GM19023 (cell line): ENCODE measurements at regions not wholly inside any gene's neighbourhood (a gene's known extent, or its start where the extent isn't known, plus 50 kb on each side); places are given as distances from the start of the nearest gene placed in this dataset.
"Not testable (repeated sequence)": the region's sequence is repeated elsewhere in the genome, so short reads cannot be mapped to it uniquely, and the experiment has no call there.

Experiments used
- ATAC-seq: cut with Tn5 transposase; IDR thresholded peaks from one replicate; pipeline ENCODE4 v1.9.1; 2021; ENCODE audit warnings: mild to moderate bottlenecking, moderate library complexity; ENCODE audit not compliant: unreplicated experiment

GRCh38 chr6:78222226-78222625 lies 569.4 kb downstream of the MEI4 start:
- no peak for ATAC-seq

- ATAC-seq = no peak
Measured at GRCh38 chr6:78231002-78231401, 578.2 kb downstream of the MEI4 start.

- ATAC-seq = no peak
Measured at GRCh38 chr6:78243519-78243918, 590.7 kb downstream of the MEI4 start.

- ATAC-seq = no peak
Measured at GRCh38 chr6:78251931-78252330, 599.1 kb downstream of the MEI4 start.

DNA sequence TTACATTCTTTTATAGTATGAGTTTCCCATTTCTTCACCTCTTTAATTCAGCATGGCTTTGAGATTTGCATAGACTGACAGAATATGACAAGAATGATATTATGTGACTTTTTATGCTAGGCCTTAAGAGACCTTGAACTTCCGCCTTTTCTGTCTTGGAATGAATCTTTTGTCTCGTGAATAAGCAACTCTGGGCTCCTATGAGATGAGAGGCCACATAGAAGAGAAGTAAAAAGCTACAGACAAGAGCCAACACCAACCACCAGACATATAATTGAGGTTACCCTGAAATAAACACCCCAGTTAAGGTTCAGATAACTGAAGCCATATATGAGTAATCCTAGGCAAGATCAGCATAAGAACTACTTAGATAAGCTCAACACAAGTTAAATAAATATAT lies 600.8 kb downstream of the MEI4 start:
- no peak for ATAC-seq

- no peak for ATAC-seq
Measured at GRCh38 chr6:78259935-78260334, 607.1 kb downstream of the MEI4 start.

GRCh38 chr6:78260427-78260826 lies 606.9 kb upstream of the IRAK1BP1 start:
- not testable (repeated sequence) for ATAC-seq

DNA sequence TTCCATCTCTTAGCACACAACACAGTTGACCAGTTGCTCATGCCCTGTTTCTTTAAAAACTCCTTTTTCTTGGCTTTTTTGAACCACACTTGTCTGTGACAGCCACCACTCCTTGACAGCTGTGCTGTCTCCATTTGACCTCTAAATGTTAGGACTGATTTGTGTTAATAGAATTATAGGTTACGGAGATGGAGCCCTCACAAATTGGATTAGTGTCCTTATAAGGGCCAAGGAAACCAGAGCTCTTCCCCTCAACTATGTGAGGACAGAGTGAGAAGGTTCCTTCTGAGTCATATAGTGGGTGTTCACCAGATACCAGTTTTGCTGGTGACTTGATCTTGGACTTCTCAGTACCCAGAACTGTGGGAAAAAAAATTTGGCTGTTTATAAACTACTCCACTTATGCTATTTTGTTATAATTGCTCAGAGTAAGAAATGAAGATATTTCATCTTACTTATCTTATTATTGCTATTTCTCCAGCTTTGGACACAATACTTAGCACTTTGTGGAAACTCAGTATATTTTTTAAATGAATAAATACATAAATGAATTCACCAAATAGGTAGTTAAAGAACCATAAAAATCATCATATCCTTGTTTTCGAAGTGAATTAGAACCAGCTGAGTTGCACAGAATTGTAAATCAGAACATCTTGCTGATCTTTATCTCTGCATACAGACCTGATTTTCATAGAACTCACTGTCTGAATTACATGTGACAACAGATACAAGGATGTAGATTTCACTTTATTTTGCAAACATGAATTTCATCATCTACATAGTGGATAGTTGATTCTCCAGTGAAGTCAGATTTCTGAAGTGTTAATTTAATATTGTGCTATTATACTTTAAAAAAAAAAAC lies 598.5 kb upstream of the IRAK1BP1 start:
- ATAC-seq = no peak

DNA sequence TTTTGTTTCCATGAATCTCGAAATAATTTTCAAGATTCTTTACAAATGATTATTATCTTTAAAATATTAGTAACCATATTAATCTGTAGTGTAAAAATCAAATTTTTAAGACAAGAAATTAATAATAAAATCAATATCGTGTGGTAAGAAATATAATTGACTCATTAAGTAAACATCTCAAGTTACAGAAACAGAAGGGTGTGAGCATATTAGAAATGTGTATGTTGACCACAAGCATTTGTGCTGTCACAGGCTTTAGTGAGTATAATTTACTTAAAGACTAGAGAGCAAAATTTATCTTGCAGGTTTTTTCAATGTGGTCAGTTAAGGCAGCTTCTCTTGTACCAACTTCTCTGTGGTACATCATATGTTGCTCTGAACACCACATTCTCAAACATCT lies 566.5 kb upstream of the IRAK1BP1 start:
- ATAC-seq = no peak

DNA sequence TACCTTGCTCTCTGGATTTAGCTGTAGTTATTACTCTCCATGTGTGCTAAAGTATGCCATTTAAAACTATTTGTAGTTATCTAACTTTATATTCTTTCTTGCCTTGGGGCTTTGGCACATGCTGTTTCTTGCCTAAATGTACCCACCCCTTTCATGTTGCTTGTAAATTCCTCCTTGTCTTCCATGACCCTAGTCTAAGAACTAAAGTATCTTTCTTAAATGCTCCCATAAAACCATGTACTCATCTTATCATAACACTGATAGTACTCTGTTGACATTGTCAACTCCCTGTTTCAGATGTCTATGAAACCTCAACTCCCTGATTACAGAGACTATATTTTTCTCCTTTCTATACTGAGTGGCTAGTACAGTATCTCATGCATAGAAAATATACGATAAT lies 564.9 kb upstream of the IRAK1BP1 start:
- ATAC-seq = no peak

- ATAC-seq = no peak
Measured at GRCh38 chr6:78308025-78308424, 559.3 kb upstream of the IRAK1BP1 start.

- ATAC-seq = no peak
Measured at GRCh38 chr6:78322068-78322845, 545.1 kb upstream of the IRAK1BP1 start.

DNA sequence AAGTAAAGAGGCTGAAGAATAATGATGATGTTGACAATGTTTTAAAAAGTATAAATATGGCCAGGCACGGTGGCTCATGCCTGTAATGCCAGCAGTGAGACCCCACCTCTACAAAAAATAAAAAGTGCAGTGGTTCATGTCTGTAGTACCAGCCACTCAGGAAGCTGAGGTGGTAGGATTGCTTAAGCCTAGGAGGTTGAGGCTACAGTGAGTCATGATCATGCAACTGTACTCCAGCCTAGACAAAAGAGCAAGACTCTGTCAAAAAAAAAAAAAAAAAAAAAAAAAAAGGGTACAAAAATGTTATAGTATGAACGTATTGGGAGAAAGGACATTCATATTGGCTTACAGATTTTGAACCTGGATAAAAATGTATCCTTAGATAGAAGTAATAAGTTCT lies 543.1 kb upstream of the IRAK1BP1 start:
- ATAC-seq = no peak

GRCh38 chr6:78340755-78341154 lies 526.6 kb upstream of the IRAK1BP1 start:
- ATAC-seq = no peak

DNA sequence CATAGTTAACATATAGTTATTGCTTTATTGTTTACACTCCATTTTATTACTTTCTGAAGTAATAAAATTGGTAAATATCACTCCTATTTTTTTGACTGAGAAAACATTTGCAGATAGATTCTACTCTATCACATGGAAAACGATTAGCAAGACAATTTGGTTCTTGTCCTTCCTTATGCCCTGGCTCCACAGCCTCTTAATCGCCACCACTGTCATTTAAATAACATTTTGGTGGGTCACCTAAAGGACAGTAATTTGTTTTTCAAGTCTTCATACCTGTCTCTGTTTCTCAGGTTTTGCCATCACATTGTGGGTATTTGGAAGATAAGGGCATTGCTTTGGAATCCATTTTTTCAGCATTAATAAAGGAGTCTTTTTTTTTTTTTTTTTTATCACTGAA lies 521.5 kb upstream of the IRAK1BP1 start:
- ATAC-seq = no peak

GRCh38 chr6:78347191-78347916 lies 520.0 kb upstream of the IRAK1BP1 start:
- ATAC-seq = no peak

- no peak for ATAC-seq
Measured at GRCh38 chr6:78353040-78353439, 514.3 kb upstream of the IRAK1BP1 start.

DNA sequence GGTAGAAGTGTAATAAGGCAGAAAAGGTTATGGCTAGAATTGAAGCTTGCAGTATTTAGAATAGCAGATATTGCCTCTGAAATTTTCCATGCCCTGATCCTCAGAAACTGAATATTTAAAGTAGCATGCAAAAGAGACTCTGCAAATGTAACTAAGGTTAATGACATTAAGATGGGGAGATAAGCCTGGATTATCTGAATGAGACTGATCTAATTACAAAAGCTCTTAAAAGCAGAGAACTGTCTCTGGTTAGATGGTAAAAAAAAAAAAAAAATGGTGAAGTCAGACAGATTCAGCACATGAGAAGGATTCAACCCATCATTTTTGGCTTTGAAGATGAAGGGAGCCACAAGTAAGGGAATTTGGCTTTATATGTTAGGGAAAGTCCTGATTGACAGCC lies 503.7 kb upstream of the IRAK1BP1 start:
- no peak for ATAC-seq

GRCh38 chr6:78365473-78365872 lies 501.9 kb upstream of the IRAK1BP1 start:
- ATAC-seq = no peak

GRCh38 chr6:78377056-78377455 lies 490.3 kb upstream of the IRAK1BP1 start:
- no peak for ATAC-seq

- ATAC-seq = no peak
Measured at GRCh38 chr6:78379982-78380381, 487.4 kb upstream of the IRAK1BP1 start.

DNA sequence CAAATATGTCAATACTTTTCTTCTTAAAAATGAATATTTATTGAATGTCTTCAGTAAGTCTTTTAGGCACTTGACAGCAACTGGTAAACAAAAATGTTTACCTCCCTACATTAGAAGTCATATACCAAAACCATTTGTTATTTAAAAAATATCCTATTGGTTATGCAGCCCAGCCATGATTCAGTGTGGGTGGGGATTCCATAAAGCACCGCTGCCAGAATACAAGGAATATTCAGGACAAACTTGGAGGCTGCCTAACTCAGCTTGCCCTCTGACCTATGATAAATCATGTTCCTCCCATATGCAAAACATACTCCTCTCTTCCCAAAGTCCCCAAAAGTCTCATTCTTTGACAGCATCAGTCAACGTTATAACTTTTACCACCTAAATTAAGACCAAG lies 486.8 kb upstream of the IRAK1BP1 start:
- ATAC-seq = no peak
